Stomach (tissue), 4 donors: ENCODE measurements at regions not wholly inside any gene's neighbourhood (a gene's known extent, or its start where the extent isn't known, plus 50 kb on each side); places are given as distances from the start of the nearest gene placed in this dataset.

Experiments
- POLR2AphosphoS5 ChIP-seq, 3 donors: sonication (generic); formaldehyde crosslinking; IDR thresholded peaks; one replicate each; pipeline ENCODE4 v1.6.1; 2016; ENCODE audit warnings: antibody characterized with exemption in 3 of 3
- TF ChIP-seq, protein P1 (sequence below), 7 experiments: fragments of 450-650 bp in 4 of 7; fragments of 200-600 bp in 3 of 7; sonication (generic) in 3 of 7; IDR thresholded peaks; one replicate each; pipeline ENCODE4 v1.5.1; 2016 to 2019; ENCODE audit warnings: antibody characterized with exemption in 7 of 7, control low read depth in 2 of 7, mild to moderate bottlenecking in 1 of 7

DNA sequence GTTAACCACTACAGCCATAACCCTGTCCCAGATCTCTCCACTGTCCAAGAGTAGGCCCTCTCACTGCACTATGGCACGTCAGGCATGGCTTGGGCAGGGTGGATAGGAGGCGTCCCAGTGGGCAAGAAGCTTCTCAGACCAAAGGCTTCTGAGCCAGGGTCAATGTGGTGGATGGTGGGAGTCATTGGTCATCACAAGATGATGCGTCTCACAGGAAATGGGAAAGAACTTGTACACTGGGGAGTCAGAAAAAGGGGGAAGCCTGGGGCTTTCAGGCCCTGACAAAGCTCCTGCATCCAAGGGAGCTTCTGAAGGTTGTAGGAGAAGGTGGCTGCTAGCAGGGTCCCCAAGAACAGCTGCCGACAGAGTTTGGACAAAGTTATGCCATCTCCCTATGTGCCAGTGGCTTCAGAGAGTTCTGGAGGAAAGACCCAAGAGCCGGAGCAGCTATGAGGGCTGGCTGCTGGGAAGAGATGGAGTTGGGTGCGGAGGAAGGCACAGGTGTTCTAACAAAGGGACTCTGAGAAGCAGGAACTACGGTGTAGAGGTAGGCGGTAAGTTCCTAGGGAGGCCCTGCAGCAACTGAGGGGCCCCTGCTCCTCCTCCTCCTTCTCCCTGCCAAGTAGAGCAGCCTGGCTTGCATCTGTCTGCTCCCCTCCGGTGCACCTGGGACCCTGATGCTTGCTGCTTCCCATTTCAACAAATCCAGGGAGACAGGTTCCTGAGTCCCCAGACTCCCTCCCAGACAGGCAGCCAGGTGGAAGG is 81.1 kb downstream of the ARL6IP4 start:
- TF ChIP-seq, protein P1, sequence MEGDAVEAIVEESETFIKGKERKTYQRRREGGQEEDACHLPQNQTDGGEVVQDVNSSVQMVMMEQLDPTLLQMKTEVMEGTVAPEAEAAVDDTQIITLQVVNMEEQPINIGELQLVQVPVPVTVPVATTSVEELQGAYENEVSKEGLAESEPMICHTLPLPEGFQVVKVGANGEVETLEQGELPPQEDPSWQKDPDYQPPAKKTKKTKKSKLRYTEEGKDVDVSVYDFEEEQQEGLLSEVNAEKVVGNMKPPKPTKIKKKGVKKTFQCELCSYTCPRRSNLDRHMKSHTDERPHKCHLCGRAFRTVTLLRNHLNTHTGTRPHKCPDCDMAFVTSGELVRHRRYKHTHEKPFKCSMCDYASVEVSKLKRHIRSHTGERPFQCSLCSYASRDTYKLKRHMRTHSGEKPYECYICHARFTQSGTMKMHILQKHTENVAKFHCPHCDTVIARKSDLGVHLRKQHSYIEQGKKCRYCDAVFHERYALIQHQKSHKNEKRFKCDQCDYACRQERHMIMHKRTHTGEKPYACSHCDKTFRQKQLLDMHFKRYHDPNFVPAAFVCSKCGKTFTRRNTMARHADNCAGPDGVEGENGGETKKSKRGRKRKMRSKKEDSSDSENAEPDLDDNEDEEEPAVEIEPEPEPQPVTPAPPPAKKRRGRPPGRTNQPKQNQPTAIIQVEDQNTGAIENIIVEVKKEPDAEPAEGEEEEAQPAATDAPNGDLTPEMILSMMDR (IDR thresholded peaks at IDR 0.05), result no peak
- no peak for TF ChIP-seq POLR2AphosphoS5 (IDR thresholded peaks at IDR 0.05)
